H9 (cell line): ENCODE measurements at regions not wholly inside any gene's neighbourhood (a gene's known extent, or its start where the extent isn't known, plus 50 kb on each side); places are given as distances from the start of the nearest gene placed in this dataset.

Experiments
- DNase-seq: peaks from one replicate; pipeline ENCODE4 v3.0.0-alpha.2; 2017
- H2AFZ ChIP-seq: one replicate; pipeline ENCODE4 v1.6.1; 2013; ENCODE audit warnings: mild to moderate bottlenecking, low read length, control low read depth, moderate library complexity
- H2AK5ac ChIP-seq: 2 replicates; pipeline ENCODE4 v1.6.1; 2013; ENCODE audit warnings: low read length, control low read depth, mixed read lengths; ENCODE audit not compliant: insufficient read length
- H2BK120ac ChIP-seq: one replicate; pipeline ENCODE4 v1.6.1; 2013; ENCODE audit warnings: low read depth, mild to moderate bottlenecking, low read length, control low read depth, inconsistent platforms; ENCODE audit not compliant: poor library complexity, severe bottlenecking
- H2BK12ac ChIP-seq: 2 replicates; pipeline ENCODE4 v1.6.1; 2013; ENCODE audit warnings: low read length, control low read depth, mixed read lengths, low read depth; ENCODE audit not compliant: insufficient read length
- H2BK15ac ChIP-seq: 2 replicates; pipeline ENCODE4 v1.6.1; 2013; ENCODE audit warnings: low read depth, low read length, control low read depth
- H2BK20ac ChIP-seq: one replicate; pipeline ENCODE4 v1.6.1; 2013; ENCODE audit warnings: low read depth, mild to moderate bottlenecking, low read length, control low read depth, inconsistent platforms; ENCODE audit not compliant: poor library complexity, severe bottlenecking
- H2BK5ac ChIP-seq: 2 replicates; pipeline ENCODE4 v1.6.1; 2013; ENCODE audit warnings: low read length, control low read depth, mixed read lengths; ENCODE audit not compliant: insufficient read length
- H3K14ac ChIP-seq: 2 replicates; pipeline ENCODE4 v1.6.1; 2013; ENCODE audit warnings: low read length, control low read depth; ENCODE audit not compliant: insufficient read depth
- H3K18ac ChIP-seq: 2 replicates; pipeline ENCODE4 v1.6.1; 2013; ENCODE audit warnings: low read depth, mild to moderate bottlenecking, mixed read lengths, low read length, control low read depth; ENCODE audit not compliant: insufficient read length
- H3K23ac ChIP-seq: 2 replicates; pipeline ENCODE4 v1.6.1; 2013; ENCODE audit warnings: low read length, control low read depth, mixed read lengths, low read depth; ENCODE audit not compliant: insufficient read length
- H3K23me2 ChIP-seq: 2 replicates; pipeline ENCODE4 v1.6.1; 2013; ENCODE audit warnings: low read depth, mild to moderate bottlenecking, mixed read lengths, low read length, control low read depth; ENCODE audit not compliant: insufficient read length, poor library complexity, severe bottlenecking
- H3K27ac ChIP-seq: 2 replicates; pipeline ENCODE4 v1.5.1; 2013; ENCODE audit warnings: low read length, control low read depth, mixed read lengths, low read depth; ENCODE audit not compliant: insufficient read length
- H3K27me3 ChIP-seq: 2 replicates; pipeline ENCODE4 v1.6.1; 2013; ENCODE audit warnings: low read length, control low read depth, inconsistent platforms; ENCODE audit not compliant: insufficient read depth
- H3K4ac ChIP-seq: 2 replicates; pipeline ENCODE4 v1.6.1; 2013; ENCODE audit warnings: low read depth, mild to moderate bottlenecking, control low read depth, inconsistent platforms, low read length, moderate library complexity
- H3K4me1 ChIP-seq: 2 replicates; pipeline ENCODE4 v1.6.1; 2013; ENCODE audit warnings: low read length, control low read depth, inconsistent platforms; ENCODE audit not compliant: insufficient read depth
- H3K4me2 ChIP-seq: 2 replicates; pipeline ENCODE4 v1.6.1; 2013; ENCODE audit warnings: low read length, control low read depth, mixed read lengths; ENCODE audit not compliant: insufficient read length, insufficient read depth
- H3K56ac ChIP-seq: 2 replicates; pipeline ENCODE4 v1.6.1; 2013; ENCODE audit warnings: low read depth, mild to moderate bottlenecking, mixed read lengths, low read length, control low read depth; ENCODE audit not compliant: insufficient read length
- H3K79me1 ChIP-seq: 2 replicates; pipeline ENCODE4 v1.6.1; 2013; ENCODE audit warnings: low read depth, mild to moderate bottlenecking, moderate library complexity, low read length, control low read depth, inconsistent platforms; ENCODE audit not compliant: insufficient read depth, poor library complexity, severe bottlenecking
- H3K79me2 ChIP-seq: 2 replicates; pipeline ENCODE4 v1.6.1; 2013; ENCODE audit warnings: low read length, control low read depth, inconsistent platforms; ENCODE audit not compliant: insufficient read depth
- H3K9ac ChIP-seq: 2 replicates; pipeline ENCODE4 v1.6.1; 2013; ENCODE audit warnings: low read length, control low read depth, mixed read lengths; ENCODE audit not compliant: insufficient read length; ENCODE audit errors: extremely low read depth
- H3K9me3 ChIP-seq: one replicate; pipeline ENCODE4 v1.6.1; 2013; ENCODE audit warnings: low read depth, low read length, inconsistent platforms; ENCODE audit not compliant: control insufficient read depth
- H3T11ph ChIP-seq: one replicate; pipeline ENCODE4 v1.6.1; 2013; ENCODE audit warnings: mild to moderate bottlenecking, low read length, control low read depth, inconsistent platforms
- H4K20me1 ChIP-seq: one replicate; pipeline ENCODE4 v1.6.1; 2013; ENCODE audit not compliant: control insufficient read depth, insufficient read length, insufficient read depth
- H4K5ac ChIP-seq: 2 replicates; pipeline ENCODE4 v1.6.1; 2013; ENCODE audit warnings: low read depth, mild to moderate bottlenecking, mixed read lengths, low read length, control low read depth; ENCODE audit not compliant: insufficient read length
- H4K8ac ChIP-seq: replicated peaks from 2 replicates; pipeline ENCODE4 v1.6.1; 2013; ENCODE audit warnings: low read length, control low read depth, mixed read lengths, low read depth; ENCODE audit not compliant: insufficient read length
- H4K91ac ChIP-seq: 2 replicates; pipeline ENCODE4 v1.6.1; 2013; ENCODE audit warnings: low read depth, mild to moderate bottlenecking, moderate library complexity, mixed read lengths, low read length, control low read depth; ENCODE audit not compliant: insufficient read length
- H3K27ac Mint-ChIP-seq, 3 experiments: 2 replicates in 2 of 3; 3 replicates in 1 of 3; pipeline ENCODE4 v1.8.0; 2020 to 2021; ENCODE audit warnings: mixed read lengths in 3 of 3, mild to moderate bottlenecking in 1 of 3, moderate library complexity in 1 of 3
- H3K27me3 Mint-ChIP-seq: 2 replicates; pipeline ENCODE4 v1.8.0; 2021; ENCODE audit warnings: low read depth, mild to moderate bottlenecking, moderate library complexity, mixed read lengths
- H3K36me3 Mint-ChIP-seq, 3 experiments: 2 replicates in 2 of 3; 3 replicates in 1 of 3; pipeline ENCODE4 v1.8.0; 2020 to 2021; ENCODE audit warnings: low read depth in 3 of 3, mixed read lengths in 3 of 3; ENCODE audit not compliant: insufficient read depth in 1 of 3
- H3K4me1 Mint-ChIP-seq, 2 experiments: 2 replicates each; pipeline ENCODE4 v1.8.0; 2020; ENCODE audit warnings: mixed read lengths in 2 of 2
- H3K4me3 Mint-ChIP-seq, 2 experiments: 2 replicates in 1 of 2; 3 replicates in 1 of 2; pipeline ENCODE4 v1.8.0; 2020 to 2021; ENCODE audit warnings: mild to moderate bottlenecking in 2 of 2, mixed read lengths in 2 of 2, moderate library complexity in 1 of 2
- H3K9me3 Mint-ChIP-seq, 2 experiments: 2 replicates in 1 of 2; 3 replicates in 1 of 2; pipeline ENCODE4 v1.8.0; 2020; ENCODE audit warnings: mild to moderate bottlenecking in 2 of 2, mixed read lengths in 2 of 2, moderate library complexity in 1 of 2
- WGBS: extraction: QIAGEN DNeasy Blood & Tissue Kit; methylation state at CpG from one replicate; pipeline ENCODE4 v1.1.7; 2013; ENCODE audit warnings: missing lambda C conversion rate, low lambda C conversion rate, mixed read lengths; ENCODE audit not compliant: insufficient read length; ENCODE audit errors: extremely low coverage; 5-methylcytosine and 5-hydroxymethylcytosine counted together
- TF ChIP-seq, protein P1 (sequence below): fragments of 200-600 bp; sonication (generic); conservative IDR thresholded peaks from 3 replicates; pipeline ENCODE4 v1.8.0; 2021; ENCODE audit warnings: antibody characterized with exemption, mild to moderate bottlenecking

DNA sequence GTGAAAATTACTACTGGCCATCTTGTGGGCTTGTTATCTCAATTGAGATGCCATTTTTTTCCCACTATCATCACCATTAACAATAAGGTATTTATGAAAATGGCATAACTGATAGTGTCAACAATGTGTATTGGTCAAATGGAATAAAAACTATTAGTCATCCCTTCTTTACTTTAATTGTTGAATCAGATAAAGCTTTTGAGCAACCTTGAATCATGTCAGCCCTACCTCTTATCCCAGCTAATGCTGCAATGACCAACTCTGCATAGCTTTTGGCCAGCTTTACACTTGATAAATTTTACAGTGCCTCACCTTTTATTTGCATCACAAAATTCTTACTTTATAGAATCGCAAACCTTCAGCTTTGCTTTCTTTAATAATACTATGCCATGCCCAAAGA lies 784.0 kb upstream of the PRR20A start:
- Mint-ChIP-seq H3K9me3 (no peaks in the 10 kb centered on the region), H3K27ac (no peak overlapping the region), H3K36me3 (no peaks in the 10 kb centered on the region), H3K4me1 (no peaks in the 10 kb centered on the region), H3K27me3 (no peaks in the 10 kb centered on the region), H3K4me3 (no peak overlapping the region)
- no peak overlapping the region for H3K14ac ChIP-seq
- TF ChIP-seq, protein P1, sequence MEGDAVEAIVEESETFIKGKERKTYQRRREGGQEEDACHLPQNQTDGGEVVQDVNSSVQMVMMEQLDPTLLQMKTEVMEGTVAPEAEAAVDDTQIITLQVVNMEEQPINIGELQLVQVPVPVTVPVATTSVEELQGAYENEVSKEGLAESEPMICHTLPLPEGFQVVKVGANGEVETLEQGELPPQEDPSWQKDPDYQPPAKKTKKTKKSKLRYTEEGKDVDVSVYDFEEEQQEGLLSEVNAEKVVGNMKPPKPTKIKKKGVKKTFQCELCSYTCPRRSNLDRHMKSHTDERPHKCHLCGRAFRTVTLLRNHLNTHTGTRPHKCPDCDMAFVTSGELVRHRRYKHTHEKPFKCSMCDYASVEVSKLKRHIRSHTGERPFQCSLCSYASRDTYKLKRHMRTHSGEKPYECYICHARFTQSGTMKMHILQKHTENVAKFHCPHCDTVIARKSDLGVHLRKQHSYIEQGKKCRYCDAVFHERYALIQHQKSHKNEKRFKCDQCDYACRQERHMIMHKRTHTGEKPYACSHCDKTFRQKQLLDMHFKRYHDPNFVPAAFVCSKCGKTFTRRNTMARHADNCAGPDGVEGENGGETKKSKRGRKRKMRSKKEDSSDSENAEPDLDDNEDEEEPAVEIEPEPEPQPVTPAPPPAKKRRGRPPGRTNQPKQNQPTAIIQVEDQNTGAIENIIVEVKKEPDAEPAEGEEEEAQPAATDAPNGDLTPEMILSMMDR = no peak
- no peaks in the 10 kb centered on the region for H3K9me3 ChIP-seq
- H4K5ac ChIP-seq = no peak overlapping the region
- WGBS = no CpG with 5 or more reads among the region's 1 CpG
- H4K20me1 ChIP-seq = no peaks in the 10 kb centered on the region
- no peak overlapping the region for H2AFZ ChIP-seq
- H4K8ac ChIP-seq = no peak overlapping the region
- no peak overlapping the region for H3K18ac ChIP-seq
- peaks cover 1% of the 10 kb centered on the region; the same call in 1 of the 2 replicates for H3K79me2 ChIP-seq
- H3K23me2 ChIP-seq = no peaks in the 10 kb centered on the region
- H2BK15ac ChIP-seq = no peak overlapping the region
- no peaks in the 10 kb centered on the region for H3K27me3 ChIP-seq
- no peak overlapping the region for H3K9ac ChIP-seq
- H3K79me1 ChIP-seq = no peaks in the 10 kb centered on the region
- H2BK12ac ChIP-seq = no peak overlapping the region
- DNase-seq = no peak
- no peak overlapping the region for H3K27ac ChIP-seq
- H2BK5ac ChIP-seq = no peak overlapping the region
- H3T11ph ChIP-seq = no peak overlapping the region
- no peak overlapping the region for H2BK20ac ChIP-seq
- H3K4ac ChIP-seq = no peak overlapping the region
- no peak overlapping the region for H2BK120ac ChIP-seq
- H4K91ac ChIP-seq = no peak overlapping the region
- H3K56ac ChIP-seq = no peak overlapping the region
- H3K23ac ChIP-seq = no peak overlapping the region
- no peak overlapping the region for H2AK5ac ChIP-seq
- no peak overlapping the region for H3K4me2 ChIP-seq
- H3K4me1 ChIP-seq = no peaks in the 10 kb centered on the region
